ENCODE measurements at regions not wholly inside any gene's neighbourhood (a gene's known extent, or its start where the extent isn't known, plus 50 kb on each side); places are given as distances from the start of the nearest gene placed in this dataset.

- Histone ChIP-seq H3K4me1 (ENCODE audit: insufficient read depth, low read length, severe bottlenecking) (no peaks in the 10 kb centered on the region), H3K79me2 (ENCODE audit: insufficient read depth, low read length) (no peaks in the 10 kb centered on the region), H3K27ac (ENCODE audit: low read depth, low read length, poor library complexity, severe bottlenecking) (no peak overlapping the region), H3K9me3 (ENCODE audit: low read length) (no peaks in the 10 kb centered on the region), H3K36me3 (ENCODE audit: insufficient read depth, low read length) (no peaks in the 10 kb centered on the region), H3K4me3 (ENCODE audit: low read depth, low read length, poor library complexity, severe bottlenecking) (no peak overlapping the region), H2AFZ (ENCODE audit: low read length) (no peak overlapping the region), H3K9ac (ENCODE audit: low read length) (no peak overlapping the region), H3K27me3 (ENCODE audit: insufficient read depth, low read length) (no peaks in the 10 kb centered on the region), H4K20me1 (ENCODE audit: insufficient read depth, low read length) (no peaks in the 10 kb centered on the region), H3K9me2 (ENCODE audit: low read depth, low read length) (no peaks in the 10 kb centered on the region), H3K4me2 (ENCODE audit: low read length) (no peak overlapping the region), H3F3A (ENCODE audit: insufficient read depth, low read length) (no peaks in the 10 kb centered on the region)
- TF ChIP-seq EZH2 (IDR thresholded peaks at IDR 0.05; ENCODE audit: borderline replicate concordance, low read length): no peak
- TF ChIP-seq, protein P1, sequence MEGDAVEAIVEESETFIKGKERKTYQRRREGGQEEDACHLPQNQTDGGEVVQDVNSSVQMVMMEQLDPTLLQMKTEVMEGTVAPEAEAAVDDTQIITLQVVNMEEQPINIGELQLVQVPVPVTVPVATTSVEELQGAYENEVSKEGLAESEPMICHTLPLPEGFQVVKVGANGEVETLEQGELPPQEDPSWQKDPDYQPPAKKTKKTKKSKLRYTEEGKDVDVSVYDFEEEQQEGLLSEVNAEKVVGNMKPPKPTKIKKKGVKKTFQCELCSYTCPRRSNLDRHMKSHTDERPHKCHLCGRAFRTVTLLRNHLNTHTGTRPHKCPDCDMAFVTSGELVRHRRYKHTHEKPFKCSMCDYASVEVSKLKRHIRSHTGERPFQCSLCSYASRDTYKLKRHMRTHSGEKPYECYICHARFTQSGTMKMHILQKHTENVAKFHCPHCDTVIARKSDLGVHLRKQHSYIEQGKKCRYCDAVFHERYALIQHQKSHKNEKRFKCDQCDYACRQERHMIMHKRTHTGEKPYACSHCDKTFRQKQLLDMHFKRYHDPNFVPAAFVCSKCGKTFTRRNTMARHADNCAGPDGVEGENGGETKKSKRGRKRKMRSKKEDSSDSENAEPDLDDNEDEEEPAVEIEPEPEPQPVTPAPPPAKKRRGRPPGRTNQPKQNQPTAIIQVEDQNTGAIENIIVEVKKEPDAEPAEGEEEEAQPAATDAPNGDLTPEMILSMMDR (IDR thresholded peaks at IDR 0.05; ENCODE audit: low read length): no peak
These were observed 262.8 kb upstream of the AGAP1 start for GRCh38 chr2:235230821-235231601.

DNA sequence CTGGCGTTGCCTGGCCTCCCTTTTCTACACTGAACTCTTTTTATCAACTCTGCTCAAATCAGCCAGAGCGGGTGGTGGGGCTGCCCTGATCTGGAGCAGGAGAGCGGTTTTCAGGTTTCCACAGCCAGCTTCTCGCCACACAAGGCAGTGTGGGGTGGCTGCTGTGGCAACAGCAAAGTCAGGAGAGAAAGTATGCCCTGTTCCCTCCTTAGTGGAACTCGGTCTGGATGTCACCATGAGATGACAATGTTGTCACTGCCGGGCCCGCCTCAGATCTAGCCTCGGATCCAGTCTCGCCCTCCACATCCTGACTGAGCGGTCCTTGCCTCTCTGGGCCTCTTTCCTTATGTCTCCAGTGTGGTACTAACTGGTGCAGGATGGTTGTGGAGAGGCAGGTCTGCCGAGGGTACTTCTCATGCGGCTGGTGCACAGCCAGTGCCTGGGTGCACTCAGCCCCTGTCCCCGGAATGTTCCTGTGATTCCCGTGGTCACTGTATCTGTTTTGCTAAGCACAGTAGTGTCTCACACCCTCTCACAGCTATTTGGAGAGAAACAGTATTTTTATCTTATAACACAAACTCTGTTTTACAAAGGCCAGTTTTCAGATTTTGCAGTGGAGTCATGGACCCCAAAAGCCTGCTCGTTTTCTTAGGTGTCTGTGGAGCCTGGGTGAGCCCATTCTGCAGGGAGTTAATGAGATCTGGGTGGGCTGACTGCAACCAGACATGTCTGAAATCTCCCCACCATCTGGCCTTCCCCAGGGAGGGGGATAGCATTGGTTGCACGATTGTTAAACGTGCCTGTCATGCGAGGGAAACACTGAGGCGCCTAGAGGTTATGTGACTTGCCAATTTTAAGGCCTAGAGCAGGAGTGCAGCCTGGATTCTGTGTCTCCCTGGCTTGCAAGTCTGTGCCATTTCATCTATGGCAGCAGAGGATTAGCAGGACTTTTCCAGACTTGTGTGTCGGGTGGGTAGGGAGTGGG lies 261.1 kb upstream of the AGAP1 start:
- Histone ChIP-seq H3K79me2 (ENCODE audit: insufficient read depth, low read length) (no peaks in the 10 kb centered on the region), H3K27ac (ENCODE audit: low read depth, low read length, poor library complexity, severe bottlenecking) (no peak overlapping the region), H3K4me2 (ENCODE audit: low read length) (no peak overlapping the region), H3K36me3 (ENCODE audit: insufficient read depth, low read length) (no peaks in the 10 kb centered on the region), H2AFZ (ENCODE audit: low read length) (no peak overlapping the region), H3K4me1 (ENCODE audit: insufficient read depth, low read length, severe bottlenecking) (no peaks in the 10 kb centered on the region), H4K20me1 (ENCODE audit: insufficient read depth, low read length) (no peaks in the 10 kb centered on the region), H3K9me3 (ENCODE audit: low read length) (no peaks in the 10 kb centered on the region), H3K27me3 (ENCODE audit: insufficient read depth, low read length) (no peaks in the 10 kb centered on the region), H3K9me2 (ENCODE audit: low read depth, low read length) (no peaks in the 10 kb centered on the region), H3K9ac (ENCODE audit: low read length) (no peak overlapping the region), H3F3A (ENCODE audit: insufficient read depth, low read length) (no peaks in the 10 kb centered on the region), H3K4me3 (ENCODE audit: low read depth, low read length, poor library complexity, severe bottlenecking) (no peak overlapping the region)
- TF ChIP-seq, protein P1 (IDR thresholded peaks at IDR 0.05; ENCODE audit: low read length): no peak
- no peak for TF ChIP-seq EZH2 (IDR thresholded peaks at IDR 0.05; ENCODE audit: borderline replicate concordance, low read length)

DNA sequence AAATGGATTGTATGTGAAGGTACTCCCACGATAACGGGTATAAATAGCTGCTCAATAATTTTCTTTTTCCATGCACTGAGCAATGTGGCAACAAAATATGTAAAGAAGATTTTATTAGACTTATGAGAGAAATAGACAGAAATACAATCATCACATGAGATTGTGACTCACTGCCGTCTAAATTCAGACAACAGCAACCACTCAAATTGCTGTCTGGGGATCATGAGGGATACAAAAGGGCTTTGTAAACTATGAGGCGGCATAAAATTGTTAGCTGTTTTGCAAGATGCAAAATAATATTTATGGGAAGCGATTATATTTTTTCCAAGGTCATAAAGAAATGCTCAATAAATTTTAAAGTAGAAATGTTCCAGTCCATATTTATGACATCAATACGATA lies 259.1 kb upstream of the AGAP1 start:
- Histone ChIP-seq H2AFZ (ENCODE audit: low read length) (no peak overlapping the region), H3K4me1 (ENCODE audit: insufficient read depth, low read length, severe bottlenecking) (no peaks in the 10 kb centered on the region), H4K20me1 (ENCODE audit: insufficient read depth, low read length) (no peaks in the 10 kb centered on the region), H3K9me2 (ENCODE audit: low read depth, low read length) (no peaks in the 10 kb centered on the region), H3K9ac (ENCODE audit: low read length) (no peak overlapping the region), H3K9me3 (ENCODE audit: low read length) (no peaks in the 10 kb centered on the region), H3K27ac (ENCODE audit: low read depth, low read length, poor library complexity, severe bottlenecking) (no peak overlapping the region), H3K36me3 (ENCODE audit: insufficient read depth, low read length) (no peaks in the 10 kb centered on the region), H3K4me2 (ENCODE audit: low read length) (no peak overlapping the region), H3K4me3 (ENCODE audit: low read depth, low read length, poor library complexity, severe bottlenecking) (no peak overlapping the region), H3K79me2 (ENCODE audit: insufficient read depth, low read length) (no peaks in the 10 kb centered on the region), H3K27me3 (ENCODE audit: insufficient read depth, low read length) (no peaks in the 10 kb centered on the region), H3F3A (ENCODE audit: insufficient read depth, low read length) (no peaks in the 10 kb centered on the region)
- no peak for TF ChIP-seq EZH2 (IDR thresholded peaks at IDR 0.05; ENCODE audit: borderline replicate concordance, low read length)
- TF ChIP-seq, protein P1 (IDR thresholded peaks at IDR 0.05; ENCODE audit: low read length): no peak
